Left lung (tissue), 4 donors: ENCODE measurements at regions not wholly inside any gene's neighbourhood (a gene's known extent, or its start where the extent isn't known, plus 50 kb on each side); places are given as distances from the start of the nearest gene placed in this dataset.
"Not testable (repeated sequence)": the region's sequence is repeated elsewhere in the genome, so short reads cannot be mapped to it uniquely, and the experiment has no call there.

ENCODE experiments used
- ATAC-seq: fragments of 200-7000 bp; cut with Tn5 transposase; one replicate; pipeline ENCODE4 v1.9.1; 2020; ENCODE audit warnings: moderate library complexity
- DNase-seq, 4 donors: peaks; one replicate each; pipeline ENCODE4 v3.0.0-alpha.2; 2013 to 2020
- H3K27ac ChIP-seq, 2 donors: fragments of 200-600 bp; sonication (generic) in 1 of 2; one replicate each; pipeline versions ENCODE4 v1.5.0 to v1.8.0; 2020 to 2021
- H3K27me3 ChIP-seq, 2 donors: fragments of 200-600 bp; sonication (generic) in 1 of 2; one replicate each; pipeline versions ENCODE4 v1.5.0 to v1.8.0; 2020 to 2021
- H3K36me3 ChIP-seq, 2 donors: fragments of 200-600 bp; sonication (generic) in 1 of 2; one replicate each; pipeline versions ENCODE4 v1.5.0 to v1.8.0; 2020 to 2021
- H3K4me1 ChIP-seq, 2 donors: fragments of 200-600 bp; one replicate each; pipeline ENCODE4 v1.8.0; 2021
- H3K4me3 ChIP-seq, 2 donors: fragments of 200-600 bp; sonication (generic) in 1 of 2; one replicate each; pipeline versions ENCODE4 v1.5.0 to v1.8.0; 2020 to 2021; ENCODE audit warnings: mild to moderate bottlenecking in 1 of 2
- H3K9me3 ChIP-seq, 2 donors: fragments of 200-600 bp; sonication (generic) in 1 of 2; one replicate each; pipeline versions ENCODE4 v1.5.0 to v1.8.0; 2020 to 2021
- CTCF ChIP-seq, 2 donors: fragments of 200-600 bp; sonication (generic) in 1 of 2; IDR thresholded peaks; one replicate each; pipeline versions ENCODE4 v1.5.0 to v1.8.0; 2021; ENCODE audit warnings: antibody characterized with exemption in 2 of 2
- intact Hi-C, 2 donors: fragments of 100-400 bp; cut with DNase I; formaldehyde crosslinking; loops; one replicate each; pipeline versions ENCODE4 v1.11.2 to v1.14.2; 2022
- donor health status: DM: no; HTN: yes; CAD: no.
- donor health status: DM: no; HTN: no; CAD: no.

GRCh38 chr13:22938576-22938975 lies 242.2 kb upstream of the SGCG start:
- Histone ChIP-seq H3K4me1 (no peaks in the 10 kb centered on the region), H3K27me3 (no peaks in the 10 kb centered on the region), H3K4me3 (no peak overlapping the region), H3K27ac (no peak overlapping the region), H3K36me3 (no peaks in the 10 kb centered on the region), H3K9me3 (no peaks in the 10 kb centered on the region)
- no peak for TF ChIP-seq CTCF (IDR thresholded peaks at IDR 0.05)
- no peak for DNase-seq
- no peak for ATAC-seq
- intact Hi-C loops: no loop called here

- Histone ChIP-seq H3K4me1 (no peaks in the 10 kb centered on the region), H3K27ac (no peak overlapping the region), H3K27me3 (no peaks in the 10 kb centered on the region), H3K9me3 (no peaks in the 10 kb centered on the region), H3K36me3 (no peaks in the 10 kb centered on the region), H3K4me3 (no peak overlapping the region)
- no peak for ATAC-seq
- no peak for DNase-seq
- TF ChIP-seq CTCF (IDR thresholded peaks at IDR 0.05): no peak
- intact Hi-C loops: no loop called here
Observed at GRCh38 chr13:22939157-22939556, 241.6 kb upstream of the SGCG start.

DNA sequence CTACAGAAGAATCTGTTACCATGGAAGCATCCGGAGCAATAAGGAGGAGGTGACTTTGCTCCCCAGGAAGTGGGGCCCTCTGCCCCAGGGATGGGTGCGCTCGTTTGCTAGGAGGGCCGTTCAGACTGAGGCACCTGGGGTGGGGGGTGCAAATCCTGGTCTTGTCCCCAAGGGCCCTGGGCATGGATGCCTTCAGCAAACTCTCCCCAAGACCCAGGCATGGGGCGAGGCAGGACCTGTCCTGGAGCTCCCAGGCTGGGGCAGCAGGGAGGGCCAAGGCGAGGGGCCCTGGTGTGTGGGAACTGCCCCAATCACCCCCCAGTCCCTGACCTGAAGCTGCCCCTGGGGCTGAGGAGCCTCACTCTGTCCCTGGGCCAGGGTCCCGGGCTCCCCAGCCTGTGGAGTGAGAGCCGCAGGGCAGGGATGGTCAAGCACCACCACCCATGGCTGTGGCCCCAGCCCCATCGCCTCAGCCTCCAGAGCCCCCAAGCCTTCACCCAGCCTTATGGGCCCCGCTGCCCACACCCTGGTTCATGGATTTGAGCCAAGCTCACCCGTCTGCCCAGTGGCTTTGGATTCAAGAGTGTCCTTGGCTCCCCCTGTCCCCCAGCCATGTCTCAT lies 240.6 kb upstream of the SGCG start:
- no peaks in the 10 kb centered on the region for H3K9me3 ChIP-seq
- H3K4me1 ChIP-seq: no peaks in the 10 kb centered on the region
- ATAC-seq (no peak), DNase-seq (no peak)
- no peaks in the 10 kb centered on the region for H3K36me3 ChIP-seq
- H3K27ac ChIP-seq: no peak overlapping the region
- H3K27me3 ChIP-seq: no peaks in the 10 kb centered on the region
- no peak for TF ChIP-seq CTCF (IDR thresholded peaks at IDR 0.05)
- intact Hi-C loops: no loop called here
- H3K4me3 ChIP-seq: no peak overlapping the region

DNA sequence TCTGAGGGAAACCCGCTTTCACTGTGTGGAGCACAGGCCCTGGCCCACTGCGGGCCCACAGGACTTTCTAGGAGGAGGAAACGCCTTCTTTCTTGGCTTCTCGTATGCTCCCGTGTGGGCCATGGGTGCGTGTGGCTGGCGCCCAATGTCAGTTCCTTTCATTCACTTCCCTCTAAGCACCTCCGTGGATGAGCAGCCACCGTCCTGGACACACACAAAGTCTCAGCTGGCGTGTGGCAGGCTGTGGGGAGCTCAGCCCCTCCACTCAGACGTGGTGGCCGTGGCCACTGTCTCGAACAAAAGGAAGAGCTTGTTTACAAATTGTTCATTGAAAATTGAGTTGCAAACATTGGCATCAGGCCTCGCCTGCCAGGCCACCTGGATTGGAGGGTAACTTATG lies 240.0 kb upstream of the SGCG start:
- Histone ChIP-seq H3K27ac (no peak overlapping the region), H3K36me3 (no peaks in the 10 kb centered on the region), H3K4me1 (no peaks in the 10 kb centered on the region), H3K4me3 (no peak overlapping the region), H3K27me3 (no peaks in the 10 kb centered on the region), H3K9me3 (no peaks in the 10 kb centered on the region)
- DNase-seq (no peak), ATAC-seq (no peak)
- intact Hi-C loops: no loop called here
- no peak for TF ChIP-seq CTCF (IDR thresholded peaks at IDR 0.05)

- intact Hi-C loops: not testable (repeated sequence)
Observed at GRCh38 chr13:22941495-22941894, 239.3 kb upstream of the SGCG start.

DNA sequence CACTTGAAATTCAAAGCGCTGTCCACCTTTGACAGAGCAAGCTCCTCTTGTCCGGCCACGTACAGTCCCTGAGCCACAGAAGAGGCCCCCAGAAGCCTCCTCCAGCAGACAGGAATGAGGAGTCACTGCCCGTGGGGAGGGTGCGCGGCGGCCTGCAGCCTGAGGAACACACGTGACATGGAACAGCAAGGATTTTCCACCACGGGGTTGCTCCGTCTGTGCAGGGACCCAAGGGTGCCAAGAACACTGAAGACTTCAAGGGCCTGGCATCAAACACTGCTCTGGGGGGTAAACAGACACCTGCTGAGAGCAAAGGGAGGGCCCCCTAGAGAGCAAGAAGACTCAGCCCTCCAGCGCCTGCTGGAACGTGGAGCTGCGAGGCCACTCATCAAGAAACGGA lies 237.9 kb upstream of the SGCG start:
- H3K4me3 ChIP-seq, H3K4me1 ChIP-seq, DNase-seq, H3K9me3 ChIP-seq, ATAC-seq, H3K36me3 ChIP-seq, intact Hi-C loops, H3K27ac ChIP-seq, H3K27me3 ChIP-seq: not testable (repeated sequence)

More at GRCh38 chr13:22941495-22941894, 239.3 kb upstream of the SGCG start:
- not testable (repeated sequence) for H3K4me1 ChIP-seq, H3K4me3 ChIP-seq, H3K27me3 ChIP-seq, ATAC-seq, DNase-seq, H3K36me3 ChIP-seq, H3K9me3 ChIP-seq, H3K27ac ChIP-seq
